GM12891 (cell line): ENCODE measurements at regions not wholly inside any gene's neighbourhood (a gene's known extent, or its start where the extent isn't known, plus 50 kb on each side); places are given as distances from the start of the nearest gene placed in this dataset.

Source experiments
- POLR2A ChIP-seq: IDR thresholded peaks from 2 replicates; pipeline ENCODE4 v1.6.1; 2011; ENCODE audit warnings: low read depth, low read length, control low read depth
- POLR2AphosphoS5 ChIP-seq: IDR thresholded peaks from 2 replicates; pipeline ENCODE4 v1.6.1; 2011; ENCODE audit warnings: low read depth, low read length, control low read depth
- TAF1 ChIP-seq: IDR thresholded peaks from 2 replicates; pipeline ENCODE4 v1.6.1; 2011; ENCODE audit warnings: low read depth, low read length, control low read depth

DNA sequence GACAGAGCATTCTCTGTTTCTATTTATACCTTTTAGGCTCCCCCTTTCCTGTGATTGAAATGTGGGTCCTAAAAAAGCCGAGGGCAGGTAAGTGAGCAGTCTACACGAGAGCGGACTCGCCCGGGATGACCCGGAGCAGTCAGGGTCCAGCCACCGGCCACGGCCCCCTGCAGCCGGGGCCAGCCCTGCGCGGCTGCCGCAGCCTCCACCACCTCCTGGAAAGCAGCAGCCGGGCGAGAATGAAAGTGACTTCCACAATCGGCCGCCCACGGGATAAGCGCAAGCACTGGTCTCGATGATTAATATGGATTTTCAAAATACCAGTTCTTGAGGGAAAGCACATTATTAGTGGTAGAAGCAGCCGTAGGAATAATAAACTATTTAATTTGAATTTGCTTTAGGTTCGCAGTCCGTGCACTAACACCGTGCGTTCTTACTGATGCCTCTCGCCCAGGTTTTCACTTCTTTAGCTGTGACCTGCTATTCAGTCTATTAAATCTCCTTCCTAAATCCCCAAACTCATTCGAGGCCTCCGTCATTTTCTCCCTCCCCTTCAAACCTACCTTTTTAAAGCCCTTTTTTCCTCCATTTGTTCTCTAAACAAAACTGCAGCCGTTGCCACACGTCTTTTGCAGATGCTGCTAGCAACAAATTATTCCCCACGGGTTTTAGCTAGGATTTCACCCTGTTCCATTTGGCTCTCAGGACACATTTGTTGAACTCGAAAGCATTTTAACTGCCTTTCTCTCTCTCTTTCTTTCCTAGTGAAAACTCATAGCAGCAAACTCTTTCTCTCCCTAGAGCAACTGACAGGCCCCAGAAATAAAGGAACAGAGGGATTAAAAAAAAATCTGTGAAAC, 1015.1 kb upstream of the PIK3C3 start:
- TF ChIP-seq POLR2A = no peak
- no peak for TF ChIP-seq POLR2AphosphoS5
- TF ChIP-seq TAF1 = no peak
